Activated CD4-positive, alpha-beta T cell treated with anti-CD3 and anti-CD28 coated beads, Interleukin-2, Interleukin-6, amounts not matched to agents 100 ng/mL and 50 ng/mL, durations not matched to agents 16 hours and 8 hours (primary cell): ENCODE measurements at regions not wholly inside any gene's neighbourhood (a gene's known extent, or its start where the extent isn't known, plus 50 kb on each side); places are given as distances from the start of the nearest gene placed in this dataset.

Source experiments
- DNase-seq: peaks from one replicate; pipeline ENCODE4 v3.0.0-alpha.2; 2020

DNA sequence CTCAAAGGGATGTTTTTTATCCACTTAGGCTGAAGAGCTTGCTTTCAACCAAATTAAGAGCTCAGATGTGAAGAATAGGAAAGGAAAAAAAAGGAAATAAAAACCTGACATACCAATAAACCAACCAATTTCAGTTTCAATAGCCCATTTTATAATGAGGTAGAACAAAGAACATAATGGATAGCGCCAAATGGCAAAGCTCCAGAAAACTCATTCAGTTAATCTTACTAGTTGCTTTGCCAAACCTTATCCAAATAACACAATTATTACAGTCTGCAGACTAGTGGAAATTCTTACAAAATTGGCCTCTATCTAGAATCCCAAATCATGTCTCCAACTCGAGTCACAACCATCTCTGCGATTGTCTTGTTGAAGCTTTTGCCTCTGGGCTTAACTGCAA is 337.0 kb downstream of the CRPPA start:
- no peak for DNase-seq

DNA sequence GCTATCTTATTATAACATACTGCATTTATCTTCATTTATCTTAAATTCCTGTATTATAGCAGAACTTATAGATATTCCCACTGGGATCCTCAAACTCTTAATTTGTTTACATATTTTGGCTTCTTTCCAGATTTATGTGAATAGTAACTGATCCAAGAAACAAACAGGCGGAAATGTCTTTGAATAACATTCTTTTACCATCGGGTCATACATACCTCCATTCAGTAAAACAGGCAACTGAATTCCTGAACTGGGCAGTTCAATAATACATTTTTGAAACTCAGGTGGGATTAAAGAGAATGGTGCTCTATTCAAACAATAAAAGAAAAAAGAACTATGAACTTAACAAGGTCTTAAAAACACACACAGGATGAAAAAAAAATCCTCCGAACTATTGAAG is 337.4 kb downstream of the CRPPA start:
- DNase-seq = no peak

DNA sequence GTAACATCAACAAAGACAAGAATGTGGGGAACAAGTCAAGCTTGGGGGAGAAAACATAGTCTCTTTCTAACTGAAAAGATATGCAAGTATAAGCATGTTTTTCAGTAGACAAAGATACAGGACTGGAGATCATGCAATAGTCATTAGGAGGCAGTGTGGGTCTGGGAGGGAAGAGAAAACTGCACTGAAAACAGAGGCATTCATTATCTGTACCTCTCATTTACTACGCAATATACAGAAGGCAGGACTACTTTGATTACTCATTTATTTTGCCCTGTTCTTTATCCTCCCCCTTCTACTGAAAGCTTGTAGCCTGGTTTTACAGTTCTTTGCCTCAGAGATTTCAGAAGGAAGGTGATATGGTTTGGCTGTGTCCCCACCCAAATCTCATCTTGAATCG is 341.2 kb downstream of the CRPPA start:
- DNase-seq = no peak

DNA sequence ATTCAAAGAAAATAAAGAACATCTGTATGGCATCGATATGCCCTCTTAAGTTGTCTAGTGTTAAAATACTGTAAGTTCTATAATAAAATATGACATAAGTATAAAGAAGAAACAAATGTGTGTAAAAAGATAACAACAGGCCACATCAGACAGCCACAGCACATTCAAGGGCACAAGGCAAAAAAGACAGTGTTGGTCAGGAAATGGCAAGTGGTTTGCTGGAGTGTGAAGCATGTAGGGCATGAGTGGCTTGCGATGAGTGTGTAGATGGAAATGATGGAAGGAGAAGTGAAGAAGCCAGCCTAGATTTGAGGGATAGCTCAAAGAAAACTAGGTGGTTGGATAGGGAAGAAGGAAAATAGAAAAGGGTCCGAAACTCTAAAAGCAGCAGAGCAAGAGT is 341.6 kb downstream of the CRPPA start:
- no peak for DNase-seq

DNA sequence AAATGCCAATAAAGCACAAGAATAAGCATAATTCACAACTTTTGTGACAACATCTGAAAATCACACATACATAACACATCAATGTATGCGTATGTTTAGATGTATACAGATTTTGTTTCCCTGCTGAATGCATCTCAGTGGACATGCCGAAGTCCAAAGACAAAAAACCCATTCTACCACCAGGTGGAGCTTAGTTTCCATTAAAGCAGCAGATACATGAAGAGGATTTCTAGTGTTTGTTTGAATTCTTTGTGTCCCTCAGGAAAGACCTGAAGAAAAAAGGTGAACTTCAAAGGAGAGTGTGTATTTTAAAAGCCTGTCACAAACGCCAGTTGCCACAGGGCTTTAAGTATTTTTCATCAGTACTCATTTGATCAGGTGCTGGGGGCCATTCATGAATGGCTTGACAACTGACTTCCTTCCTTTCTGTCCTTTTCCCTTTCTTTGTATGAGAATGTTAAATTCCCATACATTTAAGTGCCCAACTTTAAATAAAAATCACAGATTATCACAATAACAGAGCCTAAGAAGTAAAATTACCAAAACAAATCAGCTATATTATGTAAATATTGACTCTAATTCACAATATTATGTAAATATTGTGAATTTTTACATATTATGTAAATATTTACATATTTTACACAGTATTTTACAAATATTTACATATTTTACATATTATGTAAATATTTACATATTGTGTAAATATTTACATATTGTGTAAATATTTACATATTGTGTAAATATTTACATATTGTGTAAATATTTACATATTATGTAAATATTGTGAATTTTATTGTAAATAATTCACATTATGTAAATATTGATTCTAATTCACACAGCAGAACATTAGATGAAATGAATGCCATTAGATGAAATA is 343.0 kb downstream of the CRPPA start:
- peak; percentile 40 for DNase-seq

DNA sequence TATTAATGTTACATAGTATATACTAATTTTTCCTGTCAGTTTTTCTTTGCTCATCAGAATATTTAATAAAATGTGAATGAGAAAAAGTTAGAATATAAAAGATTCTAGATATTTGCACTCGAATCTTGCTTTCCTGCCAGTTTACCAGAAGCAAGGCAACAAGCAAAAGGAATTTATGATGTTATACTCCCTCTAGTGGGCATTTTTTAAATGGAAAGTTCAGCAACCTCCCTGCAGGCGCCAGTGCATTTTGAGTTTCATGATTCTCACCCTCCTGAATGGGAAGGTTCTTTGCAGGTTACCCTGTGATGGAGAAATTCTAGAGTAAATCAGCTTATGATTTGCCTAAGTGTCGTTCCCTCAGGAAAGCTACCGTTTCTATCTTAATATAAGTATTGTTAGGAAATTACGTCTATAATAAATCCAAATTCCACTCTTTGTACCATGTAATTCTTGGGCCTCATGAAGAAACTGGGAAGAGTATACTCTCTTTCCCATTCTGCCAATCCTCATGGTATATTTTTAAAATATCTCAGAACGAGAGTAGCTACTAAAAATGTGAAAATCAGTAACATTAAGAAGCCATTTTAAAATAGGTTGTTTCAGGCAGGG is 350.0 kb downstream of the CRPPA start:
- DNase-seq = peak; percentile 63

DNA sequence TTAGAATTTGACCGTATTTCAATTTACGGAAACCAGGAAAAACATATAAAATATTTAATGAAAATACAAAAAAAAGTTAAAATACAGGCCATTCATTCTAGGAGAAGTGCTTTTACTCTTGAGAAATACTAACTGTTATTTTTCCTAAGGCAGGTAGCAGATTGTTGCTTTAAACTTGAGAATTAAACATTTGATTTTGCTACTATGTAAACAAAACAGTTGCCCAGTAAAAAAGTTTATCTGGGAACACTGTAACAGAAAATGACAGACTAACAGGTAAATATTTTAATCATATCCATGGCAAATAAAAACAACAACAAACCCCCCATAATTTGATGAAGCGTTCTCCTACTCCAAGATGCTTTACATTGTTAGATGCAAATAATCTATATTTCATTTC is 350.5 kb downstream of the CRPPA start:
- no peak for DNase-seq

DNA sequence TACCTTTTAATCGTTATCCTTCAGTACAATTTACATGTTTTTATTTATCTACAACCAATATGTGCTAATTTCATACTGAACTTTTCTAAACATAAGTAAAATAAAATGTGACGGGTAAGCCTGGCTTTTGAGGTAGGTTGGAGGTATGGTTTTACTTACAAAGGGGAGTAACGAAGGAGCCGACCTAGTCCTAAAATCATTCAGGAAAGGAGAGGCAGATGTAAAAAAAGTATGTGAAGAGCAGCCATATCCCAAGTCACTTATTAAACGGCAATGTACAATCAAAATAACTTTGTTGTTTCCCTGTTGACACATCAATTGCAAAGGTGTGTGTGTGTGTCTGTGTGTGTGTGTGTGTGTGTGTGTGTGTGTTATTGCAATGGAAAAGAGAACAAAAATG is 351.3 kb downstream of the CRPPA start:
- DNase-seq = no peak

DNA sequence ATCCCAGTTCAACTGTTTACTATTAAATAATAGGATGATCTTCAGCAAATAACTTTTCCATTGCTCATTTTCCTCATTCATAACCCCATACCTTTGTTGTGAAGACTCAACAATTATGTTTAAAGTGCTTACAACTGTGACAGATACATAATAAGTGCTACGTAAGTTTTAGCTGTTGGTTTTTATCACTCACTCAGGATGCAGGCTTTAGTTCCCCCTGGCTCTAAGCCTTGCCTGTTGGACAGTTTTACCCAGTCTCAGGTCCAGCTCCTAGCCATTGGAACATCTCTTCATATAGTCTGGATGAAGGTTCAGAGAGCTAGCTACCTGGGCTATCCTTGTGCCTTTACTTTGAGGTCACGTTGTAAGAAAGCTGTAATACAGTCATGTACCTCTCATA is 353.2 kb downstream of the CRPPA start:
- DNase-seq = no peak

DNA sequence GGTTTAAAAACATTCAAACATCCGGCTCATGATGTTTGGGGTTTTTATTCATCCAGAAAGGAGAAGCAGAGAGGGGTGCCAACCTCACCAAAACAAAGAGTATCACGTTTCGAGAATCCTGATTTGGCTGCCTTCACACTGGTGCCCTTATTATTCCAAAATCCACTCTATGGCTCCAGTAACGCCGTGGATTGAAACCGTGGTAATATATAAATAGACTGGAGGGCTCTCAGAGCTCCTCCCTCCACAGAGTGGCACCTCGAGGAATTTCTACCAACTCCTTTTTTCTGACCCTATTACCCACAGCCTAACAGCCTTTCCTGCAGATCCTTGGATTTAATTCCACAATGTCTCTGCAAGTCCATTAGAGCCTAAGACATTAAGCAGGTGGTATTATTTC is 353.6 kb downstream of the CRPPA start:
- DNase-seq = no peak

DNA sequence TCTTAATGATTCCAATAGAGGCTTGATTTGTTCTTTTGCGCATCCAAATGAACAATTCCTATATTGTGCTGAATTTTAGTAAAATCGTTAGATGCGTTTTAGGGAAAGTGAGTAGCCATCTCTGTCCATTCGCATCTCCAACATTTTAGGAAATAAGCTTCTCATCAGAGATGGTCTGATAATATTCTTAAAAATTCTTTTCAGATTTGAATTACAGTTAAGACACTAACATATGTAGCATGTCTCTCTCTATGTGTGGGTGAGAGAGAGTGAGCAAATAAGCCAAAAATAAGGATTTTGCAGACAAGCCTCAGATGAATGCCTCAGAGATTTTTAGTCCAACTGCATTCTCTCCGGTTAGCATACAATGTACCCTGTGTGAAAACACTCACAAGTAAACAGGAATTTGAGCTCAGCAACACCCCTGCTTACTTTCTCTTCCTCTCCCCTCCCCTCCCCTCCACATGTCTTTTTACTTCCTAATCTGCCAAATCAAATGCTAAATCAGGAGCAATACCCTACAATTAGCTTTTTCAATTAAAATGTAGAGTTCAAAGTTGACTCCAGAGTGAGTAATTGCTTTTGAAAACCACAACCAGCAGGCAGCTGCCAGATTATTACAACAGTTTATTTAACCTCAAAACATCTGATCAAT is 354.4 kb downstream of the CRPPA start:
- DNase-seq = no peak

DNA sequence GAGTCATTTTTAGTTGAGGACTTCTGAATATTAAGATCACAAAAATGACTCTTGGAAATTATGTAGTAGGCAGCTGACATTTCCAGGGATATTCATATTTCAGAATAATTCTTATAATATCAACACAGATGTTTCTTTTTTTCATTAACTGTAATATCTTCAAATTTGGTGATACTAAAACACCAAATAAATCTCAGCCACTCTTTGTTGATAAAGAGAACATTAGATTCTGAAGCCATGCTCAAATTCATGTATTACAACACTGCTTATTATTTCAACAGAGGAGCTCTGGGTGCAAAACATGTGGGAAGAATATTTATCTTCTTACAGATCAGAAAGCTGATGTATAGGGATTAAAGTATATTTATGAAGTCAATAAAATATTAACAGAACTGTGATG is 355.4 kb downstream of the CRPPA start:
- no peak for DNase-seq

DNA sequence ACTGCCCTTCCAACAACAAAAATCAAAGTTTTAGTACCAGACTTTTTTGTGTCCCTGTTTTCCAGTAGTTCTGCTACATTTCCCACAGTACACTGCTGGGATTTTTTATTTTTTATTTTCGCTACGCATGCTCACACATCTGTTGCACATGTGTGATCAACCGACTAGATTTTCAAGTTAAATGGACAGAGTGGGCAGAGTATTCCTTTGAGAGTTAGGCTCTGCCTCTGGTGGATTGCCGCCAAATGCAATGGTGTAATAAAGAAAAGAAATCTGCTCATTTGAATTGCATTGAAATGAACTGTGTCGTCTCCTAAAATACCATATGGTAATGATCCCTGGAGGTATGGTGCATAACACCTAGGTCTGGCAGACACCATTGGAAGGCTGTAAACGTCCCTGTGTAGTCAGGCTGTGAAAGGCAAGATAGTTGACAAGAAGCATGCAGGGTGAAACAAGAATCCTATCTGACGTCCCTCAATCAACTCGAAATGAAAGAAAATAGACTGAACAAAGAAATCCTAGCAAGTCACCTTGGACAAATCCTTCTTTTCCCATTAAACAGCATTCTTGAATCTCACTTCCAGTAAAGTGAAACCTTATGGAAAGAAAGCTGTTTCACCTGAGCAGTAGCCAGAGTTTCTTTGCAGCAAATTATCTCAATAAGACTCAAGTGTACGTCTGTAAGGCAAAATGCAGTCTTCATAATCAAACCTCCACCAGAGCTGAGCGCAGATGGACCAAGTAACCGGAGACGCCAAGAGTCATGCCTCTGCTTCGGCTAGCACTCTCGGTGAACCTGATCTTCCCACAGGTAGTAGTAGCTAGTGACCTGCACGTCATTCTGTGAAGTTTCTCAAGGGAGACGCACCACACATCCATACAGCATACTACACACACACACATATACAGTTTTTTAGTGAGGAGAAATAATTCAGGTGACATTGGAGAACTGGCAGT is 357.3 kb downstream of the CRPPA start:
- DNase-seq = no peak

DNA sequence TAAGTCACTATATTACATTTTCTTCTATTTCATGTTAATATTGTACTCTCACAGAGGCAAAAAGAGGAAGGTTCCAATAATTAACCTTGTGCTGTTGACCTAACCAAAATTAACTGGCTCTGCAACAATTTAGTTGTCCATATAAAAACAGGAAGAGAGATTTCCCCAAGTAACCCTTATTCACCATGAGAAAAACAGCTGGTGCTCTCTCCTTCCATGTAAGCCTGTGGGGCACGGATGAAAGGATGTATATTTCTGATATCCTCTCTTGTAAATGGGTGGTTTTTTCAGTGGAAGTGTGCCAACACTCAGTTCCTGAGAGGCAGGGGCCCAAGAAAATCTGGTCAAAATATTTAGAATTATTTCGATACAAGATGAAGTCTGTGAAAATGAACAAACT is 358.1 kb downstream of the CRPPA start:
- DNase-seq = no peak

DNA sequence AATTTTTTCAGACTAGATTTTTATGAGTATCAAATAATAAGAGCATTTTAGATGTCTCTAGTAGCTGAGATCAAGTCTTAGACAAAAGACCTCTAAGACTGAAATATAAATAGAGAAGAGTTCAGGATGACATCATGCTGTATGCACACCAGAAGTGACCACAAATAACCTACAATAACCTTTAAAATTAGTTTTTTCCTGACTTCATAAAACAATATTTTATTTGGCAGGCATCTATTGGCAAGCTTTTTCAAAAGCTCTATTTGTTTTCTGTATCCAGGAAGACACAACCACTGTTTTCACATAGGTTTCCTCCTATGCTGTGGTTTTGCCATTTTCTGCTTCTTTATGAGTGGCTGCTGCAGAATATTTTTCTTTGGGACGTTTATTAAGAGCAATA is 359.1 kb downstream of the CRPPA start:
- no peak for DNase-seq

DNA sequence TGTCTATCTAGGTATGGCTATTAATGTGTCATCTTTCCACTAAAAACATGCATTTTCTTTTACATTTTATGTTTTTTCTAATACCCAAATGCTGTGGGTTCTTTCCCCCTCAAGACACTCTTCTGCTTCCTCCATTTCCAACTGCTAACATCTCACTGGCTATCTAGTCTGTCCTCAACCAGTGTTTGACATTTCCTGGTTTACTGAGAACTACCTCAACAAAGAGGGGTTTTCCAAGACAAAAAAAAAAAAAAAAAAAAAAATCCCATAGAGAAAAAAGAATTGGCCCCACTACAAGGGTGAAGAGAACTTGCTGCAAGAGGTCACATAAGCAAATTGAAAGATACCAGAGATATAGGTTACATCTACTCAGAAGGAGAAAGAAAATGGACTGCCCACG is 359.7 kb downstream of the CRPPA start:
- no peak for DNase-seq

DNA sequence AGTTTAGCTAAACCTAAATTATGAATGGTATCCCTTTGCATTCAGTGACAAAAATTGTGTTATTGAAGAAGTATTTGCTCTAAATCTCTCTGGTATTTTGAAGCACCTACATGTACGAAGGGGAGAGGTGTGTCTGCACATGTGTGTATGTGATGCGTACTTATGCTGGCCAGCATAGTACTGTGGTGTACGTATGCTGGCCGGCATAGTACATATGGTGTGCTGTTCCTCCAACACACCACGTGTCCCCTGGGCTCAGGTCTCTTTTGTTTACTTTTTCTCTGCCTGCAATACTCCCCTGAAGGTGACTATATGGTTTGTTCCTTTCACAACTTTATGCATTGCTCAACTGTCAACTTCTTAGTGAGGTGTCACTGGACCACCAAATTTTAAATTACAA is 360.3 kb downstream of the CRPPA start:
- DNase-seq = no peak

DNA sequence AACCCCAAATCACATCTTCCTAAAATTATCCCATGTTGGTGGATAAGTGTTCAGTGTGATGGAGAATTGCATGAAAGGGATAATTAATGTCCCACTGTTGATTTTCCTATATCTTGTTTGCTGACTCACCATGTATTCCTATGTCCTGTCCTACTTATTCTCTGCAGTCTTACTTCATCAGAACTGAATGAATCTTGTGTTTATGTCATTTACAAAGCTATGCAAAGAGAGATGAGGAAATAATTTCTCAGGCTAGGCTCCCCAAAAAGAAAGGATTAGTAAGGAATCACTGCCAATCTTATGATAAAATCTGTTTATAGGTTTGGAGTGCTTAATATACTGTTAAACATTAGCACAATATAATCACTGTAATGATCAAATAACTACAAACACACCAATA is 360.8 kb downstream of the CRPPA start:
- DNase-seq = no peak

DNA sequence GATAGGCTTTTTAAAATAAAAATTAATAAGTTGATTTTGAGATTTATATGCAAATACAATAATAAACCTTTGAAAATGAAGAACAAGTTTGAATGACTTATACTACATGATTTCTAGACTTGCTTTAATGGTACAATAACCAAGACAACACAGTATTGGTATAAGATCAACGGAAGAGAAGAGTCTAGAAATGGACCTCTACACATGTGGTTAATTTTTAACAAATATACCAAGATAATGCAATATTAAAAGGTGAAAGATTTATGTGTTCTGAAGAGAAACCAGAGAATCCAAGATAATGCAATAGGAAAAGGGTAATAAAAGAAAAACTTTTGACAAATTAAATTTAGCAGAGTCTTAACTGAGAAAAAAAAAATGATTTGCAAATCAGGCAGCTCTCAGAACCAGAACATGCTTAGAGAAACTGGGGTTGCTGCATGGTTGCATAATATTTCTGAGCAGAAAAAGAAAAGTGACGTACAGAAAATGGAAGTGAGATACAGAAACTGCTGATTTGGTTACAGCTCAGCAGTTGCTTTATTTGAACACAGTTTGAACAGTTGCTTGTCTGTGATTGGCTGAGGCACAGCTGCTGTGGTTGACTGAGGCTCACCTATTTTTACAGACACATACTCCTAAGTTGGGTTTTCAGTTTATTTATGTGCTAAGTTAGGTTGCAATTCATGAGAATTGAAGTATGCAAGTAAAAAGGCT is 365.9 kb downstream of the CRPPA start:
- DNase-seq = no peak

DNA sequence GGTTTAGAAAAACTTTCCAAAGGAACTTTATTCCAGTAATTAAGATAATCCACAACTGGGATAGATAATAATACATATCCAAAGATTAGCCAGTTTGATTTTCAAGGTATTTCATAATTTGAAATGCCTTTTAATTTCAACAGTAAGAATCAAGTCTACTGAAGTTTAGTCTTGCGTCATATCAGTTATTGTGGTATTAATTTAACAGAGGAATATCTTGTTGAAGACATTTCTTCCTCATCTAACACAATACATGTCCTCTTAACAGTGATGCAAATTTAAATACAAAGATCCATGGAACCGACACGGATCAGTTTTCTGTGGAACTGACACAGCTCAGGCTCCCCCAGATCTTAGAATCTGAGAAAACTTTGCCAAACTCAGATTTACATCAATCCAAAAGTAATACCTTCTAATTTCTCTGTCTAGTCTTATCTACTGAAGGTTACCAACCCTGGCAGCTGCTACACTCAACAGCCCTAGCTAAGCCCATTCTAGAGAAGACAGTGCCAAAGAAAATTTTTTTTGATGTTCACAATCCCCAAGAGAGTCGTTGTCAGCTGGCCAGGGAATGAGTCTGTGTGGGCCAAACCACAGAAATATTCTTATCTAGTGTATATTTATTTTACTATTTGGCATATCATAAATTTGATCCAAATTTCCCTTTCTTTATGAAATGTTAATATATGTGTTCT is 365.2 kb upstream of the MEOX2 start:
- no peak for DNase-seq

DNA sequence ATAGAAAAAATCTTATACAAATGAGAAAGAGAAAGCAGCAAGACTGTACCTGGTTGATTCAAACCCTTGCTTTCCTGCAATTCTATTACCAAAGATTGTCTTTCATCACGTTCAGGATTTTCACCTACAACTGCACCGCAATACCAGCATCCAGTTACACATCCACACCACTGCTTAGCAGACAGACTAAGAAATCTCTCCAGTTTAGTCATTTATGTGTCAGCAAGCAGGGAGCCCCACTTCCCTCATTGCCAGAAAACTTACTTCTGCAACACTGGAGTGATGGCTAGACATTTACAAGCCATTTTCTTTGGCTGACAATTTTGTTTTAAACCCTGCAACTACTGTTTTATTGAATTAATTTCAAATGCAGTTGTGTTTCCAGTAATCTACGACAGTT is 359.6 kb upstream of the MEOX2 start:
- no peak for DNase-seq

DNA sequence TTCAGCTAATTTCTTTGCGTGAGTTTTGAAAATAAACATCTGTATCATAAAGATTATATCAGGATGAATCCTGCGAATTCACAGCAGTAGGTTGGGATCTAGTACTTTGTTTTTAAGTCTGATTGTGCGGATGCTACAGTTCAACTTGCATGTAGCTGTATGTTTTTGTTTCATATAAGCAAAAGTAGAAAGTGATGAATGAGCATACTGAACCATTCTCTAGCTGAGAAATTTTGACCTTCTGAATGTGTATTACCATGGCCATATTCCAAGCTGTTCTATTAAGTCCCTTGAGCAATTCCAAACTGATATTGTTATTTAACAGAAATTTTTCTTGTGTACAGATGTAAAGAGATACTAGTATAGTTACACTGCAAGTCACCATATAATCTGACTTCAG is 358.8 kb upstream of the MEOX2 start:
- no peak for DNase-seq
